Caco-2 (cell line): ENCODE measurements at regions not wholly inside any gene's neighbourhood (a gene's known extent, or its start where the extent isn't known, plus 50 kb on each side); places are given as distances from the start of the nearest gene placed in this dataset.

Experiments used
- BruUV-seq: library from RNA; stranded (reverse); fragments of 400-500 nt; replicated peaks from 2 replicates; lab custom pipeline; 2021; lab: Mats Ljungman, UMichigan
- CTCF ChIA-PET: fragments of 300-600 bp; sonication (Branson Sonifier 250); formaldehyde crosslinking; loops from one replicate; lab custom pipeline; 2022; ENCODE audit warnings: antibody characterized with exemption; lab: Charles Lee
- POLR2A ChIA-PET: fragments of 300-600 bp; sonication (Branson Sonifier 250); formaldehyde crosslinking; loops from one replicate; lab custom pipeline; 2022; ENCODE audit warnings: antibody characterized with exemption; lab: Charles Lee
- DNase-seq, 2 experiments: peaks; one replicate each; pipeline versions ENCODE4 v3.0.0 to v3.0.0-alpha.2; 2020 to 2022
- H3K27me3 ChIP-seq: replicated peaks from 2 replicates; pipeline ENCODE4 v1.6.0; 2011; ENCODE audit warnings: low read length; ENCODE audit not compliant: control insufficient read depth, insufficient read depth
- H3K36me3 ChIP-seq: 2 replicates; pipeline ENCODE4 v1.5.1; 2011; ENCODE audit warnings: low read length; ENCODE audit not compliant: control insufficient read depth, insufficient read depth
- H3K4me1 ChIP-seq: fragments of 250-450 bp; sonication (Bioruptor Pico); 2 replicates; pipeline ENCODE4 v1.5.1; 2020; ENCODE audit warnings: mild to moderate bottlenecking
- H3K4me3 ChIP-seq: 2 replicates; pipeline ENCODE4 v1.5.1; 2011; ENCODE audit warnings: low read depth, mild to moderate bottlenecking, control low read depth, low read length
- H3K9me3 ChIP-seq: fragments of 250-450 bp; sonication (Bioruptor Pico); 2 replicates; pipeline ENCODE4 v1.5.1; 2020; ENCODE audit warnings: mild to moderate bottlenecking, moderate library complexity
- H3K27ac Mint-ChIP-seq: one replicate; pipeline ENCODE4 v1.8.0; 2022; ENCODE audit warnings: mixed read lengths; ENCODE audit not compliant: unreplicated experiment
- H3K27me3 Mint-ChIP-seq: one replicate; pipeline ENCODE4 v1.8.0; 2022; ENCODE audit warnings: mixed read lengths; ENCODE audit not compliant: insufficient read depth, unreplicated experiment
- H3K36me3 Mint-ChIP-seq: one replicate; pipeline ENCODE4 v1.8.0; 2022; ENCODE audit warnings: mild to moderate bottlenecking, mixed read lengths; ENCODE audit not compliant: insufficient read depth, unreplicated experiment
- H3K4me1 Mint-ChIP-seq: one replicate; pipeline ENCODE4 v1.8.0; 2022; ENCODE audit warnings: low read depth, mixed read lengths; ENCODE audit not compliant: unreplicated experiment
- H3K4me3 Mint-ChIP-seq: one replicate; pipeline ENCODE4 v1.8.0; 2022; ENCODE audit warnings: mild to moderate bottlenecking, moderate library complexity, mixed read lengths; ENCODE audit not compliant: unreplicated experiment
- H3K9me3 Mint-ChIP-seq: one replicate; pipeline ENCODE4 v1.8.0; 2022; ENCODE audit warnings: mixed read lengths; ENCODE audit not compliant: unreplicated experiment
- intact Hi-C: fragments of 100-400 bp; cut with micrococcal nuclease; formaldehyde crosslinking; loops from one replicate; pipeline ENCODE4 v1.10.0; 2022; ENCODE audit not compliant: unreplicated experiment
- TF ChIP-seq, protein P1 (sequence below), 2 experiments: fragments of 200-600 bp in 1 of 2; IDR thresholded peaks; 1 replicate in 1 of 2; 2 replicates in 1 of 2; pipeline versions ENCODE4 v1.5.1 to v1.8.0; 2011 to 2022; ENCODE audit warnings: antibody characterized with exemption in 1 of 2, control low read depth in 1 of 2, inconsistent platforms in 1 of 2, low read depth in 1 of 2, low read length in 1 of 2, mild to moderate bottlenecking in 1 of 2, moderate library complexity in 1 of 2; ENCODE audit not compliant: insufficient read depth in 1 of 2, severe bottlenecking in 1 of 2, unreplicated experiment in 1 of 2

DNA sequence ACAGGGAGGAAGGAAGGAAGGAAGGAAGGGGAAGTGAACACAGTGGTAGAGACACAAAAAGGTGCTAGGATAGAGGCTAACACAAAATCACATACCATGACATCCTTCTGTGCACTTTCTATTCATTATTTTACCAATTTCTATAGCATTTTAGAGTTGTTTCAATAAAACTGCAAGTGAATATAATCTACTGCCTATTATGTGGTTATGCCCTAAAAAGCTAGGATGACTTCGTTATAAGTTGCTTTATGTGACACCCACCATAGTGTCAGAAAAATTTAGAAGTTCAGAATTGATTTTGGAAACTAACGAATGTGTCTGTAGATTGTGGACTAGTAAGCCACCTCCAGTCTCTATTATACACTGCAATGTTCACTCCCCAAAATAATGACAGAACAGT lies 59.4 kb upstream of the EDNRA start:
- H3K27me3 ChIP-seq, result no peaks in the 10 kb centered on the region
- Mint-ChIP-seq H3K36me3 (no peaks in the 10 kb centered on the region), H3K4me3 (no peak overlapping the region), H3K27me3 (peaks cover 10% of the 10 kb centered on the region), H3K9me3 (no peaks in the 10 kb centered on the region), H3K27ac (no peak overlapping the region), H3K4me1 (no peaks in the 10 kb centered on the region)
- no peak for DNase-seq
- H3K9me3 ChIP-seq, result no peaks in the 10 kb centered on the region
- BruUV-seq, result no TSS peak
- ChIA-PET POLR2A (no interaction called here), CTCF (no interaction called here)
- TF ChIP-seq, protein P1, sequence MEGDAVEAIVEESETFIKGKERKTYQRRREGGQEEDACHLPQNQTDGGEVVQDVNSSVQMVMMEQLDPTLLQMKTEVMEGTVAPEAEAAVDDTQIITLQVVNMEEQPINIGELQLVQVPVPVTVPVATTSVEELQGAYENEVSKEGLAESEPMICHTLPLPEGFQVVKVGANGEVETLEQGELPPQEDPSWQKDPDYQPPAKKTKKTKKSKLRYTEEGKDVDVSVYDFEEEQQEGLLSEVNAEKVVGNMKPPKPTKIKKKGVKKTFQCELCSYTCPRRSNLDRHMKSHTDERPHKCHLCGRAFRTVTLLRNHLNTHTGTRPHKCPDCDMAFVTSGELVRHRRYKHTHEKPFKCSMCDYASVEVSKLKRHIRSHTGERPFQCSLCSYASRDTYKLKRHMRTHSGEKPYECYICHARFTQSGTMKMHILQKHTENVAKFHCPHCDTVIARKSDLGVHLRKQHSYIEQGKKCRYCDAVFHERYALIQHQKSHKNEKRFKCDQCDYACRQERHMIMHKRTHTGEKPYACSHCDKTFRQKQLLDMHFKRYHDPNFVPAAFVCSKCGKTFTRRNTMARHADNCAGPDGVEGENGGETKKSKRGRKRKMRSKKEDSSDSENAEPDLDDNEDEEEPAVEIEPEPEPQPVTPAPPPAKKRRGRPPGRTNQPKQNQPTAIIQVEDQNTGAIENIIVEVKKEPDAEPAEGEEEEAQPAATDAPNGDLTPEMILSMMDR (IDR thresholded peaks at IDR 0.05; ENCODE audit: insufficient read depth in 1 of 2, low read depth in 1 of 2, low read length in 1 of 2, severe bottlenecking in 1 of 2, unreplicated experiment in 1 of 2), result no peak
- H3K36me3 ChIP-seq, result no peaks in the 10 kb centered on the region
- intact Hi-C loops, result no loop called here
- no peak overlapping the region for H3K4me3 ChIP-seq
- no peaks in the 10 kb centered on the region for H3K4me1 ChIP-seq

DNA sequence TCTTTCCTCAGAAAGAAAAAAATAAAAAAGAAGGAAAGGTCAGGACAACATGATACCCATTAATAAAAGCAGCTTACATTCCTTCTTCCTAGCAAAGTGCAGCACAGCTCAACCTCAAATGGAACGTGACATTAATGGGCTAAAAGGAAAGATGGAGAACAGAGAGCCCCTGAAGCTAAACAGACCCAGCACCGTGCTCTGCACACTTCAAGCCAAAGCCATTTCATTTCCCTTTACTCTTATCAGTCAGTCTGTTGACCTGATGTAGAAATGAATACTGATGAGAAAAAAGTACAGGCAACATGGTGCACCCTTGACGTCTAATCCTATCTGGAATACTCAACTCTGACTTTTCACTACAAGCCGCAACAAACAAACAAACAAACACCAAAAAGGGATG lies 57.7 kb upstream of the EDNRA start:
- H3K27ac Mint-ChIP-seq, result no peak overlapping the region
- no peak for DNase-seq
- no TSS peak for BruUV-seq
- intact Hi-C loops, result no loop called here
- no peaks in the 10 kb centered on the region for H3K9me3 Mint-ChIP-seq
- Histone ChIP-seq H3K27me3 (no peaks in the 10 kb centered on the region), H3K4me3 (no peak overlapping the region), H3K9me3 (no peaks in the 10 kb centered on the region), H3K36me3 (no peaks in the 10 kb centered on the region), H3K4me1 (no peaks in the 10 kb centered on the region)
- H3K27me3 Mint-ChIP-seq, result peaks cover 16% of the 10 kb centered on the region
- POLR2A ChIA-PET, result no interaction called here
- no peak overlapping the region for H3K4me3 Mint-ChIP-seq
- CTCF ChIA-PET, result no interaction called here
- H3K4me1 Mint-ChIP-seq, result no peaks in the 10 kb centered on the region
- TF ChIP-seq, protein P1 (IDR thresholded peaks at IDR 0.05; ENCODE audit: insufficient read depth in 1 of 2, low read depth in 1 of 2, low read length in 1 of 2, severe bottlenecking in 1 of 2, unreplicated experiment in 1 of 2), result no peak
- no peaks in the 10 kb centered on the region for H3K36me3 Mint-ChIP-seq

DNA sequence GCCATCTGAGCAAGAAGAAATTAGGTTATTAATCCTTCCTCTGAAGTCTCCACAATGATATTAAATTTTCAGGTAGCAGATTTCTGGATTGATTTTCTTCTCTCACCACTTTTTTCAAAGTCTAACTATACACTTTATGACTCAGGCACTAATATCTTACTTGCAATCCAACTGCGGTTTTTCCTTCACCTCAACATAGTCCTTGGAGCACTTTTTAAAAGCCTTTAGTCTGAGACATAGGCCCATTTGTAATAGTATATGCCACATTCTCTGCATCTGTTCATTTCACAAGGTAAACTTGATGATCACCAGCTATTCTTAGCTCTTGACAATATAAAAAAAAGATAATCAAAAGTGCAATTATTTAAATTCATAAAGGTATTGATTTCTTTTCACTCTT lies 55.9 kb upstream of the EDNRA start:
- H3K4me1 Mint-ChIP-seq, result no peaks in the 10 kb centered on the region
- ChIA-PET POLR2A (no interaction called here), CTCF (no interaction called here)
- intact Hi-C loops, result no loop called here
- H3K27ac Mint-ChIP-seq, result no peak overlapping the region
- H3K4me3 ChIP-seq, result no peak overlapping the region
- no TSS peak for BruUV-seq
- no peaks in the 10 kb centered on the region for H3K36me3 ChIP-seq
- H3K9me3 ChIP-seq, result no peaks in the 10 kb centered on the region
- no peaks in the 10 kb centered on the region for H3K27me3 ChIP-seq
- no peaks in the 10 kb centered on the region for H3K4me1 ChIP-seq
- H3K36me3 Mint-ChIP-seq, result no peaks in the 10 kb centered on the region
- peaks cover 16% of the 10 kb centered on the region for H3K27me3 Mint-ChIP-seq
- no peak for DNase-seq
- TF ChIP-seq, protein P1 (IDR thresholded peaks at IDR 0.05; ENCODE audit: insufficient read depth in 1 of 2, low read depth in 1 of 2, low read length in 1 of 2, severe bottlenecking in 1 of 2, unreplicated experiment in 1 of 2), result no peak
- H3K4me3 Mint-ChIP-seq, result no peak overlapping the region
- H3K9me3 Mint-ChIP-seq, result no peaks in the 10 kb centered on the region
